ENCODE measurements at regions not wholly inside any gene's neighbourhood (a gene's known extent, or its start where the extent isn't known, plus 50 kb on each side); places are given as distances from the start of the nearest gene placed in this dataset.

- TF ChIP-seq CTCF (IDR thresholded peaks at IDR 0.05) (no peak), POLR2A (IDR thresholded peaks at IDR 0.05) (no peak)
Measured at GRCh38 chr14:101008631-101009336, 105.3 kb upstream of the RTL1 start.

Data from right lobe of liver (tissue), 4 donors.